Urothelium cell line (cell line): ENCODE measurements at regions not wholly inside any gene's neighbourhood (a gene's known extent, or its start where the extent isn't known, plus 50 kb on each side); places are given as distances from the start of the nearest gene placed in this dataset.

Experiments used
- DNase-seq: peaks from one replicate; pipeline ENCODE4 v3.0.0; 2011; ENCODE audit warnings: low spot score, mixed read lengths
- FAIRE-seq: peaks from 2 replicates; lab custom pipeline; 2011; peaks lifted over from hg19 to GRCh38; lab: Jason Lieb, UNC

GRCh38 chr2:83594241-83595120 is 864.6 kb downstream of the SUCLG1 start:
- FAIRE-seq (no peak), DNase-seq (no peak)

- DNase-seq (no peak), FAIRE-seq (no peak)
Measured at GRCh38 chr2:83587309-83587708, 871.8 kb downstream of the SUCLG1 start.

GRCh38 chr2:83585250-83585649 is 873.8 kb downstream of the SUCLG1 start:
- FAIRE-seq, result no peak
- no peak for DNase-seq

GRCh38 chr2:83584672-83585071 is 874.4 kb downstream of the SUCLG1 start:
- DNase-seq, result no peak
- FAIRE-seq, result no peak

GRCh38 chr2:83582589-83582988 is 876.5 kb downstream of the SUCLG1 start:
- FAIRE-seq (no peak), DNase-seq (no peak)

- DNase-seq (no peak), FAIRE-seq (no peak)
Measured at GRCh38 chr2:83579507-83579906, 879.6 kb downstream of the SUCLG1 start.

GRCh38 chr2:83578405-83578804 is 880.7 kb downstream of the SUCLG1 start:
- FAIRE-seq, result no peak

GRCh38 chr2:83574614-83575013 is 884.5 kb downstream of the SUCLG1 start:
- FAIRE-seq (no peak), DNase-seq (no peak)

More at GRCh38 chr2:83578405-83578804, 880.7 kb downstream of the SUCLG1 start:
- no peak for DNase-seq

- no peak for FAIRE-seq
- DNase-seq, result no peak
Measured at GRCh38 chr2:83573060-83573459, 886.0 kb downstream of the SUCLG1 start.

GRCh38 chr2:83572400-83572799 is 886.7 kb downstream of the SUCLG1 start:
- no peak for FAIRE-seq
- DNase-seq, result no peak

GRCh38 chr2:83567551-83567950 is 891.5 kb downstream of the SUCLG1 start:
- FAIRE-seq (no peak), DNase-seq (no peak)

GRCh38 chr2:83565626-83566025 is 893.5 kb downstream of the SUCLG1 start:
- no peak for FAIRE-seq
- DNase-seq, result no peak

GRCh38 chr2:83565181-83565580 is 893.9 kb downstream of the SUCLG1 start:
- no peak for FAIRE-seq

GRCh38 chr2:83561592-83561991 is 897.5 kb downstream of the SUCLG1 start:
- FAIRE-seq (no peak), DNase-seq (no peak)

More at GRCh38 chr2:83565181-83565580, 893.9 kb downstream of the SUCLG1 start:
- DNase-seq, result no peak

- FAIRE-seq (no peak), DNase-seq (no peak)
Measured at GRCh38 chr2:83536556-83536955, 922.5 kb downstream of the SUCLG1 start.

- FAIRE-seq (no peak), DNase-seq (no peak)
Measured at GRCh38 chr2:83534416-83534815, 924.7 kb downstream of the SUCLG1 start.

GRCh38 chr2:83531206-83531826 is 927.8 kb downstream of the SUCLG1 start:
- no peak for DNase-seq
- no peak for FAIRE-seq

- no peak for FAIRE-seq
- no peak for DNase-seq
Measured at GRCh38 chr2:83528767-83529166, 930.3 kb downstream of the SUCLG1 start.

GRCh38 chr2:83522891-83523493 is 936.1 kb downstream of the SUCLG1 start:
- DNase-seq (no peak), FAIRE-seq (no peak)

GRCh38 chr2:83517727-83518368 is 941.2 kb downstream of the SUCLG1 start:
- DNase-seq (no peak), FAIRE-seq (no peak)

- DNase-seq (no peak), FAIRE-seq (no peak)
Measured at GRCh38 chr2:83516503-83516902, 942.6 kb downstream of the SUCLG1 start.
